NCI-H345 treated with DMSO at 0.1 percent for 48 hours (cell line): ENCODE measurements at regions not wholly inside any gene's neighbourhood (a gene's known extent, or its start where the extent isn't known, plus 50 kb on each side); places are given as distances from the start of the nearest gene placed in this dataset.

Experiments used
- DNase-seq: peaks from one replicate; lab custom pipeline; 2025; ENCODE audit not compliant: unreplicated experiment; lab: John Stamatoyannopoulos, UW

DNA sequence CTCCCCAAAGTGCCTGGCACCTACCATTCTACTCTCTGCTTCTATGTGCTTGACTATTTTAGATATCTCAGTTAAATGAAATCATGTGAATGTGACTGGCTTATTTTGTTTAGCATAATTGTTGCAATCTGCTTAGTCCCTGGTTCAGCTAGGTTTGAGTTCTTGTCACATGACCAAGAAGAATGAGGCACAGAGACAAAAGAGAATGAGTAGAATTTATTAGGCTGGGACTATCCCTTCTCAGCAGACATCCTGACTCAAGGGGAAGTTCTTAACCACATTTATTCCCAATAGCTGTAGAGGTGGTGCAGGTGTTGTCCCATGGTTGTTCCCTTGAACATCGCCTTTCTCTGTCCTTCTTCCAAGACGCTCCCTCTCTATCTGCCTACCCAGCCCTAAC lies 1485.7 kb downstream of the KCNT2 start:
- no peak for DNase-seq

DNA sequence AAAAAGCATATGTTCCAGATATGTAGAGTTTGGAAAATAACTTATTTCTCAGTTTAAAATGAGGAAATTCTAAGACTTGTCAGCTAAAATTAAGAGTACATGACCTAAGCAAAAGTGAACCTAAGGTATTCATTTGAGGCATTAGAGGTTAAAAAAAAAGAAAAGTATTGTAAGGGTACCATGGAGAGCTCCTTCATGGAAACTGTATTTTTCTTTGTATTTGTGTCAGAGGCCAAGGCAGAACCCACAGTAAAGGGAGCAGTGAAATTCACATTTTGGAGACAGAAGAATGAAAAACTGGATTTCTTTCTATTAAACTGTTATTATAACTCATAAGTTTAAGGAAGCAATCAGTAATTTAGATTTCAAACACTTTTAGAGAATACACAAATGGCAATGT lies 1494.8 kb downstream of the KCNT2 start:
- DNase-seq: no peak

GRCh38 chr1:195105773-195106172 lies 1502.5 kb downstream of the KCNT2 start:
- no peak for DNase-seq

DNA sequence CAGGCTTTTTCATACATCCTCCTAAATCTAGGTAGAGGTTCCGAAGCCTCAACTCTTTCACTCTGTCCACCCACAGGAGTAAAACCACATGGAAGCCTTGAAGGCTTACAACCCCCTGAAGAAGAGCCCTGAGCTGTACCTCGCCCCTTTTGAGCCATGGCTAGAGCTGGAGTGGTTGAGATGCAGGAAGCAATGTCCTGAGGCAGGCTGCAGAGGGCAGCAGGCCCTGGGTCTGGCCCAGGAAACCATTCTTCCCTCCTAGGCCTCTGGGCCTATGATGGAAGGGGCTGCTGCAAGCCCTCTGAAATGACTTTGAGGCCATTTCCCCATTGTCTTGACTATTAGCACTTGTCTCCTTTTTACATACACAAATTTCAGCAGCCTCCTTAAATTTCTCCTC lies 1503.0 kb downstream of the KCNT2 start:
- DNase-seq: no peak

DNA sequence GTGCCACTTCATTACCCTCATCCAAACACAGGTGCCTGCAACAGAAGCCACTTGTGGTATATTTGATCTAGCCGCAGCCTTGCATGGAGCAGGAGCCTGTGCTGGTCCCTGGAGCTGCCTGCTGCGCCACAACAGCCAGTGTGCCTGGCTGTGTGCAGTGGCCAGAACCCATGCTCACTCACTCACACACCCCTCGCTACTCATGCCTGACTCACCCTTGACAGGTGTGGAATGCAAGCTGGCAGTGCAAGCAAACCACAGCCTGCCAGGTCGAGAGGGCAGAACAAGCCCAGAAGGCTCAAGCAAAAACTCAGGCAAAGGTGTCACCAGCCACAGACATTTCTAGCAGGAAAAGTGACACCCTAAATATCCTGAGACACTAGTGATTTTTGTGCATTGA lies 1510.9 kb downstream of the KCNT2 start:
- no peak for DNase-seq

GRCh38 chr1:195096051-195096521 lies 1512.2 kb downstream of the KCNT2 start:
- no peak for DNase-seq

GRCh38 chr1:195085196-195085595 lies 1523.0 kb downstream of the KCNT2 start:
- no peak for DNase-seq

- DNase-seq: no peak
Measured at GRCh38 chr1:195082183-195082582, 1526.1 kb downstream of the KCNT2 start.

DNA sequence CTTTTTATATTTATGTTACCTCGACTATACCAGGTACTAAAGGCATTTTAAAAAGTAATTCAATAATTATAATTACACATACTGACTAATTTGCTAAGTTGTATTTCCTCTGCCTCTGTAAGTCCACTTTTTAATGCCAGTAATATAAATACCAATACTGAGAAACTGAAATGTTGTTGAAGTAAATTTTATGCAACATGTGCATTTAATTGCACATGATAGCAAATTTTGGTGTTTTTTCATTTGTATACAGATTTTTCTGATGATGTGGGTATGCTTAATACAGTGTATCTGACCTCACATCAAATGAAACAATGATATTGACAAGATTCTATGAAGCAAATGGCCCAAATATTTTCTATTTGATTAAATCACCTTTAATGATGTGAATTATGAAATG lies 1531.6 kb downstream of the KCNT2 start:
- DNase-seq: no peak

DNA sequence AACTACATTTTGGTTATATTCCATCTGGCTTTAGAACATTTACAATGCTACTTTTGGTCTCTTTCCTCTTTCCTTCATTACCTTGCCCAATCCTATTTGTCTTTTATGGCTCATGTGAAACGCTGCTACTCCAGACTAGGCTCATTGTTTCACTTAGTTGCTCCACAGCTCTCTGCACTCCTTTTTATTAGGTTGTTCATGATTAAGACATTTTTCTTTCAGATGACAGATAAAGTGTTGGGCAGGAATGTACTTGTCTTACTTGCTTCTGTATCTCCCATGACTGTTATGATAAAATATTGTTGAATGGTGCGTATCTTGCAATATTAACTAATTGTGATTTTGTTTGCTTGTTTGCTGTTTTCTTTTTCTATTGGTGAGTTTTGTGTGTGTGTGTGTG lies 1532.3 kb downstream of the KCNT2 start:
- DNase-seq: no peak

DNA sequence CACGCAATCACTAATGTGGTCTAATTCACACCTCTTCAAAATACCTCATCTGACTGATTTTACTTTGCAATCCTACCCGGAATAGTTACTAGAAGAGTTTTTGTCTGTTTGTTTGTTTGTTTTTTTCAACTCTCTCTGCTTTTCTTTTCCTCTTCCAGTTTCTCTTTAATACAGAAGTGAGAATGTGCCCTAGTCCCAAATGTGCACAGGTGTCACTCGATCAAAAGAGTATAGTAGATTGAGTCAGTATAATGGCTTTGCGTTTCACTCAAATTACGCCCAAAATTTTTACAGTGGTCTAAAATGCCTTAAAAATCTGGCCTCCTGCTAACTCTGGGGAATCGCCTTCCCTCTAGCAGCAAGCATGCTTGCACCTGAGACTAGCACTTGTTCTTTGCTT lies 1536.8 kb downstream of the KCNT2 start:
- DNase-seq: no peak

- DNase-seq: no peak
Measured at GRCh38 chr1:195065437-195065836, 1542.8 kb downstream of the KCNT2 start.

DNA sequence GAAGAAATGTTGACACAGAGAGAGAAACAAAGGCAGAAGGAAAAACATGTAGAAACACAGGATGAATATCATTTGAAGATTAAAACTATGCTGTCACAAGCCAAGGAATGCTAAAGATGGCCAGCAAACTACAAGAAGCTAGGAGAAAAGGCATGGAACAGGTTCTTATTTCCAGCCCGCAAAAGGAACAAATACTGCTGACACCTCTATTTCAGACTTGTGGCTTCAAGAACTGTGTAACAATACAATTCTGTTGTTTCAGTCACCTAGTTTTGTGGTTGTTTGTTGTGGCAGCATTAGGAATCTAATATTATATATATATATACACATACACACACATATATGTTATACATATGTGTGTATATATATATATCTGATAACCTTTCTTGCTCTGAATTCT lies 1543.9 kb downstream of the KCNT2 start:
- no peak for DNase-seq

- DNase-seq: no peak
Measured at GRCh38 chr1:195054217-195054687, 1554.0 kb downstream of the KCNT2 start.

GRCh38 chr1:195053478-195053877 lies 1554.8 kb downstream of the KCNT2 start:
- DNase-seq: no peak

DNA sequence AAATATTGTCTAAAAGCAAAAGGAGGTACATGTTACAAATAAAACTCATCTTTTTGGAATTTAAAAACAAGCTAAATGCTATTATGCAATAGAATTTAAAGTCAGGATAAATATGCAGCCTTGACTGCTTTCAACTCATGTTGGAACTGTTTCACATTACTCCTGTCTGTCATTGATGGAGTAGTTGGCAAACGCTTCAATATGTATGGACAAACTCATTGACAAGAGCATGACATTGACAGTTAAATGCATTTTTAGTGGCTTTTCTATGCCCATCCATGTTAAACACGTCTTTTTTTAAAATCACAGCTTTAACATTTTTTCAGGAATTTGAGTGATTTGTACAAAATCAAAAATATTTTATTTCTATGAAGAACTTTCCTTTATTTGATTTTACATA lies 1560.5 kb downstream of the KCNT2 start:
- no peak for DNase-seq

DNA sequence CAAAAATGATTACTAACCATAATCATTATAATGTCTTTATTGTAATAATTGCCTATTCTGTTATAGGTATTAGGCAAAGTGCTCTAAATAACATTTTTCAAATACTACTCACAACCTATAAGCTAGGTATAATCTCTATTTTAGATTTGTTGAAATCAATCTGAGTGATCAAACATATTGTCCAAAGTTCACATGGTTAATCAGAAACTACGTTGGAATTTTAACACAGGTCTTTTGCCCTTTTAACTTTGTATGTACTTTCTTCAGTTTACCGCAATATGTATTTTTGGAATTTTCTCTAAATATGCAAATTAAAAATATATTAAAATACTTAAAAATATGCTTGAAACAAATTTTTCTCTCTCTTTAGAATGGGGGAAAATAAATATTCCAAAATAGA lies 1563.2 kb downstream of the KCNT2 start:
- DNase-seq: no peak

GRCh38 chr1:195030793-195031192 lies 1577.4 kb downstream of the KCNT2 start:
- DNase-seq: no peak

DNA sequence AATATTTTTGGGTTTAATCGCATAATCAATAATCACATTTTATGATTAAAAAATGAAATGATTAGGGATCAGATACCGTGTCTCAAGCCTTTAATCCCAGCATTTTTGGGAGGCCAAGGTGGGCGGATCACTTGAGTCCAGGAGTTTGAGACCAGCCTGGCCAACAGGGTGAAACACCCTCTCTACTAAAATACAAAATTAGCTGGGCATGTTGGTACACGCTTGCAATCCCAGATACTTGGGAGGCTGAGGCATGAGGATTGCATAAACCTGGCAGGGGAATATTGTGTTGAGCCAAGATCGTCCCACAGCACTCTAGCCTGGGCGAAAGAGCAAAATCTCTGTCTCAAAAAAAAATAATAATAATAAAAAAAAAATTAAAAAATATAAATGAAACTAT lies 1581.4 kb downstream of the KCNT2 start:
- no peak for DNase-seq

GRCh38 chr1:195019385-195019784 lies 1588.9 kb downstream of the KCNT2 start:
- no peak for DNase-seq

- DNase-seq: no peak
Measured at GRCh38 chr1:195012995-195013394, 1595.2 kb downstream of the KCNT2 start.

DNA sequence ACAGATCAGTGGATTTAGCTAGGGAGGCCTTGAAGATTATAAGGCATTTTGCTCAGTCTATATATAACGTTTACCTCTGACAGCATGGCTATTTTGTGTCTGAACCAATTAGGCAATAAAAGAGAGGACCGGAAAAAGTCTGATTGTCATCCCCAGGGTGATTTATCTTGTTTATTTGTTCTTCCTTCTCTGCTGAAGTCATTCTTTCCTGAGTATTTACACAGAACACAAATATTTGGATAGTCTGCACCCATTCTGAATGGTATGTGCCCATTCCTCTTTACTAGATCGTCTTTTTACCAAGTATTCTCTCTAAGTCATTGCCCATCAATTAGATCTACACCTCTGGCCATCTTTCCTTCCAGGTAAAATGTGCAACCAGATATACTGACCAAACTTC lies 1602.9 kb downstream of the KCNT2 start:
- peak; percentile 3 for DNase-seq

DNA sequence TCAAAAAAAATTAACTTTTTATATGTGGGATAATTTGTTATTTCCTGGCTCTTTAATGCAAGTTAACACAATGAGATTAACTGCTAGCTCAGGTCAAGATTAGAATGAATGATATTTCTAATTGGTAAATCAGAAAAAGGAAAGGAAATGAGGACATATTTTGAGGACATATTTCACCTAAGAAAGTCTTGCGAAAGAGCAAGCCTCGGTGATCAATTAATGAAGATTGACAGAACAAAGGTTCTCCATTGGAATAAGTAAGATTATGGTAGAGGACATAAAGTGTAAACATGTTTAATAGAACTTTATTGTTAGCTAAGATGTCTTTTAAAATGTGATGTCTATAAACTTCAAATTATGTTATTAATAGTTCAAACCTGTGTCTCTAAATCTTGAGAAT lies 1617.8 kb downstream of the KCNT2 start:
- DNase-seq: no peak

DNA sequence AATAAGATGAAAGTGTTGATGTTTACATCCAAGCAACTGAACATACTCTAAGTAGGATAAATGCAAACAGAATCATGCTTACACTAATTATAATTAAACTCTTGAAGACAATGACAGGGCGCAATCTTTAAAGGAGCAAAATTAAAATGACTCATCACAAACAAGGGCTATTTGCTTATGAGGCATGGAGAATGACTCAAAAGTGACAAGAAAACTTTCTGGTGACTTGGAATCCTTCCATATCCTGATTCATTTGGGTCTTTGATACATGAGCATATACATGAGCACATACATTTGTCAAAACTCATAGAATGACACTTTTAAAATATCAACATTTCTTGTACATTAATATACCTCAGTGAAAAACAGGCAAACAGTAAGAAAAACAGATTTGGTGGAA lies 1632.3 kb downstream of the KCNT2 start:
- no peak for DNase-seq
